Stimulated activated CD8-positive, alpha-beta memory T cell treated with anti-CD3 and anti-CD28 coated beads, Interleukin-4, amount 100 ng/mL, for 1 hour (primary cell): ENCODE measurements at regions not wholly inside any gene's neighbourhood (a gene's known extent, or its start where the extent isn't known, plus 50 kb on each side); places are given as distances from the start of the nearest gene placed in this dataset.

ENCODE experiments used
- DNase-seq, 2 donors: peaks; one replicate each; pipeline ENCODE4 v3.0.0-alpha.2; 2020; ENCODE audit warnings: low read depth in 2 of 2, low spot score in 1 of 2

- no peak for DNase-seq
These were observed 793.9 kb upstream of the NR2F2 start for GRCh38 chr15:95536638-95537037.

- no peak for DNase-seq
These were observed 791.8 kb upstream of the NR2F2 start for GRCh38 chr15:95538693-95539092.

GRCh38 chr15:95541301-95541700 lies 789.2 kb upstream of the NR2F2 start:
- no peak for DNase-seq

GRCh38 chr15:95549168-95549738 lies 781.2 kb upstream of the NR2F2 start:
- DNase-seq, result no peak

- no peak for DNase-seq
These were observed 779.8 kb upstream of the NR2F2 start for GRCh38 chr15:95550702-95551101.

DNA sequence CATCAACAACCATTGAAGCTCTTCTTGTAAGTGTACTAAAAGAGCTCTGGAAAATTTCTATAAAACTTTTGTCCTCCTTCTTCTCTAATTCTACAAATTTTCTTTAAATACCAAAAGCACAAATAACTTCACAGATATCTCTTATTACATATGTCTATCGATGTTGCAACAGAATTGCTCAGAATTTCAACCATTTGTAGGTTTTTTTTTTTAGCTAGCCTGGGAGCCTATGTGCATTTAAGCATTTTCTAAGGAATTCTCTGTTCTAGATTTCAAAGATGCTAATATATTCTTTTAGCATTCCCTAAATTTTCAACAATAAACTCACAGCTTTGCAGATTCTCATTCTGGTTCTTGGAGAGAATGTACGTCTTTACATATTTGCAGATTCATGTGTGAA lies 774.3 kb upstream of the NR2F2 start:
- no peak for DNase-seq

GRCh38 chr15:95556866-95557225 lies 773.7 kb upstream of the NR2F2 start:
- DNase-seq, result no peak

- DNase-seq, result no peak
These were observed 773.1 kb upstream of the NR2F2 start for GRCh38 chr15:95557226-95558046.

GRCh38 chr15:95558131-95558530 lies 772.4 kb upstream of the NR2F2 start:
- DNase-seq, result no peak

- DNase-seq, result no peak
These were observed 771.6 kb upstream of the NR2F2 start for GRCh38 chr15:95558916-95559315.

- DNase-seq, result no peak
These were observed 770.6 kb upstream of the NR2F2 start for GRCh38 chr15:95559875-95560394.

GRCh38 chr15:95561463-95561862 lies 769.0 kb upstream of the NR2F2 start:
- DNase-seq, result no peak

DNA sequence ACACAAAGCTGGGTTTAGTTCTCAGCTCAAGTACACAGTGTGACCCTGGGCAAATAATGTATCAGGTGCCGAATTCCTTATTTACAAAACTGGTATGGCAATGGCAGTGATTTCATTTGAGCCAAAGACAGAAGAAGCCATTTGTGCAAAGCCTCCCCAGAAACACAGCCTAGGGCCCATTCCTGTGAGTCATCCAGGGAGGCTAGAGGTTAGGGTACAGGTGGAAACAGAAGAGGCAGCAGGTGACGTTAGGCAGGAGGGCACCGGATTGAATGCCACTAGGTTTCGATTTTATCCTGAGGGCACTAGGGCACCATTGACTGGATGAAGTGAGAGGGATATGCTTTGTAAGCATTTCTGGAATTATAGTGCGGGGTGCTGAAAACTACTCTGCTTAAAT lies 766.9 kb upstream of the NR2F2 start:
- DNase-seq, result no peak

DNA sequence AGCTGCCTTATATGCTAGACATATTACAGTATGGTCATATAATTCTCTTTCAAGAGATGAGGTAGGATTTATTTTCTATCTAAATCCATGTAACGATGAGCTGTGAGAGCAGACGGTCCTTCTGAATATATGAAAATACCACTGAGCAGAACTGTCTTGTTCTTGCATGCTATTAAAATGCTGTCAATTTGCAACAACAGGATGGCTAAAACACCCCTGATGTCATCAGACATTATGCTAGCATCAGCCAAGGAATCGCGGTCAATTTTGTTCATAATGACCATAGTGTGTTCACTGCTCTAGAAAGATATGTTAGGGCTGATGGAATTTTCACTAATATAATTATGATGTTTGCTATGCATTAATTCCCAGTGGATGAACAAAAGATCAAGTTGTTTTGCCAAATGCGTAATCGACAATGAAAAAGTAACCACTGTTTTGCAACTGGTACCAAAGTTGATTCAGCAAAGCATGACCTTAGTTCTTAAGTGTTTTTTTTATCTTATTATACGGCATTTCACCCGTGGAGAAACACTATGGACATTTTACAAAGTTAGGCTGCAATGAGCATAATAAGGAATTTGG lies 765.4 kb upstream of the NR2F2 start:
- no peak for DNase-seq

GRCh38 chr15:95565690-95566089 lies 764.8 kb upstream of the NR2F2 start:
- no peak for DNase-seq

GRCh38 chr15:95567686-95568085 lies 762.8 kb upstream of the NR2F2 start:
- DNase-seq, result no peak

- DNase-seq, result no peak
These were observed 756.4 kb upstream of the NR2F2 start for GRCh38 chr15:95574053-95574452.

DNA sequence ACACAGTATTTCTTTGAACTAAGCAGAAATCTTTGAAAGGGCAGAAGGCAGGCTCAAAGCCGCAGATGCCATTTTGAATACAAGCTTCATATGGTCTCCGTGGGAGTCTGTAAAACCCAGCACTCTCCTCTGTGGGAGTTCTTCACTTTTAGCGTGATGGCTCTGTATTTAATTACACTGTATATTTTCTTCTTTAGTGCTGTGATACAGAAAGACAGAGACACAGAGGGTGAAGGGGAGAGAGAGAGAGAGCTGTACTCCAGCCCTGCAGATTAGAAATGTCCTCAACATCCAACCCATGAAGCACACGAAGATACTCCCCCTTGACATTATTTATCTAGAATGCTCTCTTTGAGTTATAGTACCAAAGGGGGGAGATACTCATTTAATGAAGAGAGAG lies 752.6 kb upstream of the NR2F2 start:
- no peak for DNase-seq

DNA sequence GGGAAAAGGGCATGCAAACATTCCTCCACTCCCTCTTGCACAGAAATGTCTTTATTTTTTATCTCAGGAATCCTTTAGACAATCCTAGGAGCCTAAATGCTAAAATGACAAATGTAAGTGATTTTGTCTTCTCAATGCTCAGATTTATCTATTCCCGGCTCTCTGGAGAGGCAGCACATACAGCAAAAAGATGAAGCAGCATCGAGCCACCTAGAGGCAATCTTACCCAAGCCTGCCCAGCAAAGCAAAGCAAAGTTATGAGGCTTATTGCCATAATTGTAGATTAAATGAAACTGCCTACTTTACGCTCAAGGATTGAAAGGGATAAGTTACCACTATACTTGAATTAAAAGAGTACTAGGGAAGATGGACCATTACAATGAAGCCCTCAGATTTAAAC lies 750.4 kb upstream of the NR2F2 start:
- no peak for DNase-seq

GRCh38 chr15:95581595-95581994 lies 748.9 kb upstream of the NR2F2 start:
- DNase-seq, result no peak

DNA sequence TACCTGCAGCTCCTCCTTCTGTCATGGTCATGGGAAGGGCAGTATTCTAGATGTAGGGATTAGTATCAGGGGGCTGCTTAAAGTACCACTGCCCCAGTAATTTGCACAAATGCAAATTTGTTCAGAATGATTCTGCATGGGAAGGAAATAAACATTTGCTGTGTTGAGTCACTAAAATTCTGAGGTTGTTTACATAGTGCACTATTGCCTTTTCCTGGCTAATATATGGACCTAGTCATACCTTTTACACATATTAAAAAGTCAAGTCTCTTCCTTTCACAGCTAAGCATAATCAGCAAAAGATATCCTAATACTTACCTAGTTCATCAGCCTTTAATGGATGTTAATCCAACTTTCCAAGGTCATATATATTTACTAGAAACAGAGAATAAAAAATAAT lies 746.4 kb upstream of the NR2F2 start:
- no peak for DNase-seq

- no peak for DNase-seq
These were observed 742.4 kb upstream of the NR2F2 start for GRCh38 chr15:95588056-95588455.
